WTC11 (cell line): ENCODE measurements at regions not wholly inside any gene's neighbourhood (a gene's known extent, or its start where the extent isn't known, plus 50 kb on each side); places are given as distances from the start of the nearest gene placed in this dataset.

Experiments used
- CTCF ChIP-seq: fragments of 200-600 bp; IDR thresholded peaks from 2 replicates; pipeline ENCODE4 v1.8.0; 2022; ENCODE audit warnings: antibody characterized with exemption
- E2F1 ChIP-seq: sonication (generic); formaldehyde crosslinking; IDR thresholded peaks from 2 replicates; pipeline ENCODE4 v1.8.0; 2022; ENCODE audit warnings: mild to moderate bottlenecking, missing genetic modification reagents
- E2F4 ChIP-seq: sonication (generic); formaldehyde crosslinking; IDR thresholded peaks from 2 replicates; pipeline ENCODE4 v1.8.1; 2022; ENCODE audit warnings: low read depth, mild to moderate bottlenecking, moderate library complexity, missing genetic modification reagents, borderline replicate concordance
- ETV6 ChIP-seq: sonication (generic); formaldehyde crosslinking; IDR thresholded peaks from 2 replicates; pipeline ENCODE4 v1.8.1; 2022; ENCODE audit warnings: mild to moderate bottlenecking, missing genetic modification reagents
- MAX ChIP-seq: sonication (generic); formaldehyde crosslinking; IDR thresholded peaks from 2 replicates; pipeline ENCODE4 v1.8.0; 2022; ENCODE audit warnings: mild to moderate bottlenecking, missing genetic modification reagents
- PRDM15 ChIP-seq: sonication (generic); formaldehyde crosslinking; IDR thresholded peaks from 2 replicates; pipeline ENCODE4 v1.8.0; 2022; ENCODE audit warnings: missing genetic modification reagents
- RELA ChIP-seq: sonication (generic); formaldehyde crosslinking; IDR thresholded peaks from 2 replicates; pipeline ENCODE4 v1.8.1; 2022; ENCODE audit warnings: missing genetic modification reagents, mild to moderate bottlenecking, borderline replicate concordance
- USF2 ChIP-seq: sonication (generic); formaldehyde crosslinking; IDR thresholded peaks from 2 replicates; pipeline ENCODE4 v1.8.1; 2023; ENCODE audit warnings: mild to moderate bottlenecking, missing genetic modification reagents, moderate library complexity
- ZBTB21 ChIP-seq: sonication (generic); formaldehyde crosslinking; IDR thresholded peaks from 2 replicates; pipeline ENCODE4 v1.8.1; 2023; ENCODE audit warnings: mild to moderate bottlenecking, missing genetic modification reagents, borderline replicate concordance
- TF ChIP-seq, protein P1 (sequence below): sonication (generic); formaldehyde crosslinking; IDR thresholded peaks from 2 replicates; pipeline ENCODE4 v1.8.0; 2023; ENCODE audit warnings: missing genetic modification reagents, mild to moderate bottlenecking, borderline replicate concordance
- TF ChIP-seq, protein P2 (sequence below): sonication (generic); formaldehyde crosslinking; IDR thresholded peaks from 2 replicates; pipeline ENCODE4 v1.8.1; 2023; ENCODE audit warnings: mild to moderate bottlenecking, moderate library complexity, missing genetic modification reagents
- TF ChIP-seq, protein P3 (sequence below): sonication (generic); formaldehyde crosslinking; IDR thresholded peaks from 2 replicates; pipeline ENCODE4 v1.8.0; 2022; ENCODE audit warnings: mild to moderate bottlenecking, missing genetic modification reagents

DNA sequence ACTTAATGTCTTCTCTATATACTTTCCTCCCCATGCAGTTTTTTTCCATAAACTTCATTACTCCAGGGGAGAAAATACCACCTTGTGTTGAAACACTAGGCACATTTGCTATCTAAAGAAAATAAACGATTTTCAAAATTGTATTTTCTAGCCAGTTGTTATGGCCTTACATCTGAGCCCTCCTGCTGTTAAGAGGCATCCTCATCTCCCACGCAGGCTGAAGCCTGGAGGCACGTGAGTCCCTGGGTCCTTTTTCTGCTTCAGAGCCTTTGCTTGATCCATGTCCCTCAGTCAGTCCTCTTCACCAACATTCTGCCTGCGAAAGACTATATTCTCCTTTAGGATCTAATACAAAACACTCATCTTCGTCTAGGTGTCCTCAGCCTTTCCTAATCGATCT lies 479.6 kb upstream of the ZNF717 start:
- no peak for TF ChIP-seq MAX
- no peak for TF ChIP-seq CTCF
- TF ChIP-seq RELA (CRISPR knock-in tag), result no peak
- TF ChIP-seq, protein P1, sequence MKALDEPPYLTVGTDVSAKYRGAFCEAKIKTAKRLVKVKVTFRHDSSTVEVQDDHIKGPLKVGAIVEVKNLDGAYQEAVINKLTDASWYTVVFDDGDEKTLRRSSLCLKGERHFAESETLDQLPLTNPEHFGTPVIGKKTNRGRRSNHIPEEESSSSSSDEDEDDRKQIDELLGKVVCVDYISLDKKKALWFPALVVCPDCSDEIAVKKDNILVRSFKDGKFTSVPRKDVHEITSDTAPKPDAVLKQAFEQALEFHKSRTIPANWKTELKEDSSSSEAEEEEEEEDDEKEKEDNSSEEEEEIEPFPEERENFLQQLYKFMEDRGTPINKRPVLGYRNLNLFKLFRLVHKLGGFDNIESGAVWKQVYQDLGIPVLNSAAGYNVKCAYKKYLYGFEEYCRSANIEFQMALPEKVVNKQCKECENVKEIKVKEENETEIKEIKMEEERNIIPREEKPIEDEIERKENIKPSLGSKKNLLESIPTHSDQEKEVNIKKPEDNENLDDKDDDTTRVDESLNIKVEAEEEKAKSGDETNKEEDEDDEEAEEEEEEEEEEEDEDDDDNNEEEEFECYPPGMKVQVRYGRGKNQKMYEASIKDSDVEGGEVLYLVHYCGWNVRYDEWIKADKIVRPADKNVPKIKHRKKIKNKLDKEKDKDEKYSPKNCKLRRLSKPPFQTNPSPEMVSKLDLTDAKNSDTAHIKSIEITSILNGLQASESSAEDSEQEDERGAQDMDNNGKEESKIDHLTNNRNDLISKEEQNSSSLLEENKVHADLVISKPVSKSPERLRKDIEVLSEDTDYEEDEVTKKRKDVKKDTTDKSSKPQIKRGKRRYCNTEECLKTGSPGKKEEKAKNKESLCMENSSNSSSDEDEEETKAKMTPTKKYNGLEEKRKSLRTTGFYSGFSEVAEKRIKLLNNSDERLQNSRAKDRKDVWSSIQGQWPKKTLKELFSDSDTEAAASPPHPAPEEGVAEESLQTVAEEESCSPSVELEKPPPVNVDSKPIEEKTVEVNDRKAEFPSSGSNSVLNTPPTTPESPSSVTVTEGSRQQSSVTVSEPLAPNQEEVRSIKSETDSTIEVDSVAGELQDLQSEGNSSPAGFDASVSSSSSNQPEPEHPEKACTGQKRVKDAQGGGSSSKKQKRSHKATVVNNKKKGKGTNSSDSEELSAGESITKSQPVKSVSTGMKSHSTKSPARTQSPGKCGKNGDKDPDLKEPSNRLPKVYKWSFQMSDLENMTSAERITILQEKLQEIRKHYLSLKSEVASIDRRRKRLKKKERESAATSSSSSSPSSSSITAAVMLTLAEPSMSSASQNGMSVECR (CRISPR knock-in tag), result no peak
- no peak for TF ChIP-seq E2F4
- TF ChIP-seq, protein P2, sequence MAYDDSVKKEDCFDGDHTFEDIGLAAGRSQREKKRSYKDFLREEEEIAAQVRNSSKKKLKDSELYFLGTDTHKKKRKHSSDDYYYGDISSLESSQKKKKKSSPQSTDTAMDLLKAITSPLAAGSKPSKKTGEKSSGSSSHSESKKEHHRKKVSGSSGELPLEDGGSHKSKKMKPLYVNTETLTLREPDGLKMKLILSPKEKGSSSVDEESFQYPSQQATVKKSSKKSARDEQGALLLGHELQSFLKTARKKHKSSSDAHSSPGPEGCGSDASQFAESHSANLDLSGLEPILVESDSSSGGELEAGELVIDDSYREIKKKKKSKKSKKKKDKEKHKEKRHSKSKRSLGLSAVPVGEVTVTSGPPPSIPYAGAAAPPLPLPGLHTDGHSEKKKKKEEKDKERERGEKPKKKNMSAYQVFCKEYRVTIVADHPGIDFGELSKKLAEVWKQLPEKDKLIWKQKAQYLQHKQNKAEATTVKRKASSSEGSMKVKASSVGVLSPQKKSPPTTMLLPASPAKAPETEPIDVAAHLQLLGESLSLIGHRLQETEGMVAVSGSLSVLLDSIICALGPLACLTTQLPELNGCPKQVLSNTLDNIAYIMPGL (CRISPR knock-in tag), result no peak
- no peak for TF ChIP-seq ETV6 (CRISPR knock-in tag)
- TF ChIP-seq E2F1 (CRISPR knock-in tag), result no peak
- TF ChIP-seq, protein P3, sequence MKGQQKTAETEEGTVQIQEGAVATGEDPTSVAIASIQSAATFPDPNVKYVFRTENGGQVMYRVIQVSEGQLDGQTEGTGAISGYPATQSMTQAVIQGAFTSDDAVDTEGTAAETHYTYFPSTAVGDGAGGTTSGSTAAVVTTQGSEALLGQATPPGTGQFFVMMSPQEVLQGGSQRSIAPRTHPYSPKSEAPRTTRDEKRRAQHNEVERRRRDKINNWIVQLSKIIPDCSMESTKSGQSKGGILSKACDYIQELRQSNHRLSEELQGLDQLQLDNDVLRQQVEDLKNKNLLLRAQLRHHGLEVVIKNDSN, result no peak
- no peak for TF ChIP-seq USF2
- TF ChIP-seq PRDM15 (CRISPR knock-in tag), result no peak
- TF ChIP-seq ZBTB21, result no peak
